Neuronal stem cell (in vitro differentiated cells): ENCODE measurements at regions not wholly inside any gene's neighbourhood (a gene's known extent, or its start where the extent isn't known, plus 50 kb on each side); places are given as distances from the start of the nearest gene placed in this dataset.
"Not testable (repeated sequence)": the region's sequence is repeated elsewhere in the genome, so short reads cannot be mapped to it uniquely, and the experiment has no call there.

Experiments used
- DNase-seq: peaks from one replicate; pipeline ENCODE4 v3.0.0-alpha.2; 2013; ENCODE audit warnings: low spot score
- H2AFZ ChIP-seq: one replicate; pipeline ENCODE4 v1.6.1; 2013; ENCODE audit warnings: mild to moderate bottlenecking, low read length, inconsistent platforms
- H2AK5ac ChIP-seq: 2 replicates; pipeline ENCODE4 v1.6.1; 2013; ENCODE audit warnings: low read depth, mild to moderate bottlenecking, inconsistent platforms, low read length, moderate library complexity, mixed read lengths
- H2BK120ac ChIP-seq: 2 replicates; pipeline ENCODE4 v1.6.1; 2013; ENCODE audit warnings: low read depth, mild to moderate bottlenecking, inconsistent platforms, low read length, moderate library complexity, mixed read lengths
- H2BK12ac ChIP-seq: one replicate; pipeline ENCODE4 v1.6.1; 2013; ENCODE audit warnings: low read length, inconsistent platforms
- H2BK15ac ChIP-seq: 2 replicates; pipeline ENCODE4 v1.6.1; 2013; ENCODE audit warnings: mild to moderate bottlenecking, low read length, inconsistent platforms, mixed read lengths
- H2BK5ac ChIP-seq: one replicate; pipeline ENCODE4 v1.6.1; 2013; ENCODE audit warnings: inconsistent platforms, mild to moderate bottlenecking, low read length, moderate library complexity
- H3K14ac ChIP-seq: one replicate; pipeline ENCODE4 v1.6.1; 2013; ENCODE audit warnings: low read length, inconsistent platforms
- H3K18ac ChIP-seq: 2 replicates; pipeline ENCODE4 v1.6.1; 2013; ENCODE audit warnings: low read length, inconsistent platforms
- H3K23ac ChIP-seq: 2 replicates; pipeline ENCODE4 v1.6.1; 2013; ENCODE audit warnings: low read depth, mild to moderate bottlenecking, mixed read lengths, low read length, inconsistent platforms; ENCODE audit not compliant: poor library complexity
- H3K27ac ChIP-seq: replicated peaks from 3 replicates; pipeline ENCODE4 v1.5.1; 2013; ENCODE audit warnings: low read length, inconsistent platforms
- H3K27me3 ChIP-seq, 3 experiments: 2 replicates each; pipeline ENCODE4 v1.6.1; 2013; ENCODE audit warnings: low read length in 3 of 3, mild to moderate bottlenecking in 2 of 3, inconsistent platforms in 1 of 3, low read depth in 1 of 3, mixed read lengths in 1 of 3, moderate library complexity in 1 of 3; ENCODE audit not compliant: control insufficient read depth in 3 of 3, insufficient read depth in 3 of 3
- H3K36me3 ChIP-seq, 2 donors: replicated peaks in 1 of 2; 2 replicates each; pipeline ENCODE4 v1.6.1; 2013; ENCODE audit warnings: low read length in 2 of 2; ENCODE audit not compliant: control insufficient read depth in 2 of 2, insufficient read depth in 2 of 2
- H3K4ac ChIP-seq: 2 replicates; pipeline ENCODE4 v1.6.1; 2013; ENCODE audit warnings: inconsistent platforms, mild to moderate bottlenecking, low read length, moderate library complexity
- H3K4me1 ChIP-seq, 2 donors: 1 replicate in 1 of 2; 2 replicates in 1 of 2; pipeline ENCODE4 v1.6.1; 2013; ENCODE audit warnings: low read length in 2 of 2, low read depth in 1 of 2; ENCODE audit not compliant: control insufficient read depth in 2 of 2, insufficient read depth in 1 of 2
- H3K4me2 ChIP-seq: one replicate; pipeline ENCODE4 v1.6.1; 2013; ENCODE audit warnings: mild to moderate bottlenecking, low read length, inconsistent platforms; ENCODE audit not compliant: insufficient read depth, poor library complexity, severe bottlenecking
- H3K4me3 ChIP-seq, 2 donors: 2 replicates each; pipeline ENCODE4 v1.5.1; 2013; ENCODE audit warnings: low read length in 2 of 2, mild to moderate bottlenecking in 2 of 2, inconsistent platforms in 1 of 2, moderate library complexity in 1 of 2
- H3K79me1 ChIP-seq: one replicate; pipeline ENCODE4 v1.6.1; 2013; ENCODE audit warnings: low read depth, mild to moderate bottlenecking, inconsistent platforms, low read length, moderate library complexity
- H3K9ac ChIP-seq: one replicate; pipeline ENCODE4 v1.6.1; 2013; ENCODE audit warnings: mild to moderate bottlenecking, low read depth, low read length, inconsistent platforms; ENCODE audit not compliant: poor library complexity
- H3K9me3 ChIP-seq, 2 donors: replicated peaks in 1 of 2; 2 replicates each; pipeline versions ENCODE3 to v1.6.1; 2013; ENCODE audit warnings: low read length in 2 of 2, mild to moderate bottlenecking in 2 of 2, inconsistent platforms in 1 of 2, low read depth in 1 of 2, mixed read lengths in 1 of 2, moderate library complexity in 1 of 2; ENCODE audit not compliant: control insufficient read depth in 2 of 2, insufficient read depth in 1 of 2
- H4K8ac ChIP-seq: one replicate; pipeline ENCODE4 v1.6.1; 2013; ENCODE audit warnings: low read depth, mild to moderate bottlenecking, inconsistent platforms, low read length, moderate library complexity
- H4K91ac ChIP-seq: one replicate; pipeline ENCODE4 v1.6.1; 2013; ENCODE audit warnings: low read length, low read depth, mild to moderate bottlenecking, inconsistent platforms; ENCODE audit not compliant: poor library complexity
- WGBS, 2 donors: extraction: QIAGEN DNeasy Blood & Tissue Kit; methylation state at CpG; one replicate each; pipeline ENCODE4 v1.1.7; 2013; ENCODE audit warnings: missing lambda C conversion rate in 2 of 2, mixed read lengths in 1 of 2; ENCODE audit not compliant: insufficient read length in 2 of 2, insufficient replicate concordance in 1 of 2; ENCODE audit errors: extremely low coverage in 2 of 2; 5-methylcytosine and 5-hydroxymethylcytosine counted together

GRCh38 chr6:167707686-167708500, 118.8 kb upstream of the AFDN start:
- no peak overlapping the region for H2AFZ ChIP-seq

GRCh38 chr6:167708501-167709094, 118.1 kb upstream of the AFDN start:
- no peak overlapping the region for H4K91ac ChIP-seq
- WGBS, 2 donors, result no CpG with 5 or more reads among the region's 15 CpGs
- H3K9me3 ChIP-seq, result peaks cover 0 to 1% of the 10 kb centered on the region in 2 donors
- no peak overlapping the region for H4K8ac ChIP-seq
- no peak overlapping the region for H2BK120ac ChIP-seq
- H2BK5ac ChIP-seq, result no peak overlapping the region
- peak overlapping the region; percentile 10 for H2BK15ac ChIP-seq
- no peaks in the 10 kb centered on the region for H3K79me1 ChIP-seq
- no peaks in the 10 kb centered on the region for H3K27me3 ChIP-seq
- H3K14ac ChIP-seq, result no peak overlapping the region
- no peak overlapping the region for H3K4me3 ChIP-seq
- no peak overlapping the region for H2AFZ ChIP-seq
- no peaks in the 10 kb centered on the region for H3K36me3 ChIP-seq
- H3K4ac ChIP-seq, result no peak overlapping the region
- no peak overlapping the region for H3K23ac ChIP-seq
- H3K18ac ChIP-seq, result peak overlapping the region; percentile 65
- no peak for DNase-seq
- H3K4me2 ChIP-seq, result no peak overlapping the region
- H3K9ac ChIP-seq, result peak overlapping the region; percentile 30
- no peak overlapping the region for H3K27ac ChIP-seq
- H3K4me1 ChIP-seq, result peaks cover 2 to 4% of the 10 kb centered on the region in 2 donors
- peak overlapping the region; percentile 72 for H2AK5ac ChIP-seq
- H2BK12ac ChIP-seq, result no peak overlapping the region

More at GRCh38 chr6:167707686-167708500, 118.8 kb upstream of the AFDN start:
- no peaks in the 10 kb centered on the region for H3K27me3 ChIP-seq
- H3K14ac ChIP-seq, result no peak overlapping the region
- H3K23ac ChIP-seq, result no peak overlapping the region
- H3K18ac ChIP-seq, result peak overlapping the region; percentile 7
- H3K79me1 ChIP-seq, result no peaks in the 10 kb centered on the region
- H3K4me1 ChIP-seq, result peaks cover 4 to 9% of the 10 kb centered on the region in 2 donors
- H4K91ac ChIP-seq, result no peak overlapping the region
- H2BK12ac ChIP-seq, result no peak overlapping the region
- H2BK15ac ChIP-seq, result peak overlapping the region; percentile 10
- no peak overlapping the region for H2BK5ac ChIP-seq
- peaks cover 0 to 1% of the 10 kb centered on the region in 2 donors for H3K9me3 ChIP-seq
- no peak overlapping the region for H4K8ac ChIP-seq
- no CpG with 5 or more reads among the region's 25 CpGs for WGBS, 2 donors
- H3K4me2 ChIP-seq, result no peak overlapping the region
- no peak for DNase-seq
- H2AK5ac ChIP-seq, result peak overlapping the region; percentile 72
- H3K9ac ChIP-seq, result no peak overlapping the region
- H3K4me3 ChIP-seq, result no peak overlapping the region
- no peak overlapping the region for H3K4ac ChIP-seq
- no peak overlapping the region for H2BK120ac ChIP-seq
- no peaks in the 10 kb centered on the region for H3K36me3 ChIP-seq
- H3K27ac ChIP-seq, result no peak overlapping the region

GRCh38 chr6:167709196-167709595, 117.5 kb upstream of the AFDN start:
- Histone ChIP-seq H2BK12ac (no peak overlapping the region), H2AFZ (no peak overlapping the region), H2AK5ac (no peak overlapping the region), H3K9me3 (peaks cover 0 to 1% of the 10 kb centered on the region in 2 donors), H3K79me1 (no peaks in the 10 kb centered on the region), H3K14ac (no peak overlapping the region), H3K23ac (no peak overlapping the region), H4K8ac (no peak overlapping the region), H2BK5ac (no peak overlapping the region), H3K9ac (no peak overlapping the region), H3K27ac (no peak overlapping the region), H2BK15ac (no peak overlapping the region), H3K27me3 (no peaks in the 10 kb centered on the region), H2BK120ac (no peak overlapping the region), H3K18ac (no peak overlapping the region), H3K4me3 (no peak overlapping the region), H3K4me1 (peaks cover 5 to 10% of the 10 kb centered on the region in 2 donors), H4K91ac (no peak overlapping the region), H3K36me3 (no peaks in the 10 kb centered on the region), H3K4me2 (no peak overlapping the region), H3K4ac (no peak overlapping the region)
- no peak for DNase-seq
- no CpG with 5 or more reads among the region's 7 CpGs for WGBS, 2 donors

GRCh38 chr6:167709776-167710336, 116.9 kb upstream of the AFDN start:
- H2AFZ ChIP-seq, H3K27me3 ChIP-seq, H3K4me3 ChIP-seq, H2BK12ac ChIP-seq, H3K36me3 ChIP-seq, H3K18ac ChIP-seq, H4K8ac ChIP-seq, DNase-seq, H2BK5ac ChIP-seq, H3K4ac ChIP-seq, H3K79me1 ChIP-seq, H3K27ac ChIP-seq, H3K14ac ChIP-seq, H3K4me2 ChIP-seq, H3K9ac ChIP-seq, H3K9me3 ChIP-seq, H2BK15ac ChIP-seq, H3K23ac ChIP-seq, H2BK120ac ChIP-seq, H4K91ac ChIP-seq: not testable (repeated sequence)
- Histone ChIP-seq H2AK5ac (peak overlapping the region; percentile 22), H3K4me1 (peaks cover 7 to 10% of the 10 kb centered on the region in 2 donors)
- WGBS, 2 donors, result no CpG with 5 or more reads among the region's 11 CpGs
